ENCODE measurements at regions not wholly inside any gene's neighbourhood (a gene's known extent, or its start where the extent isn't known, plus 50 kb on each side); places are given as distances from the start of the nearest gene placed in this dataset.
"Not testable (repeated sequence)": the region's sequence is repeated elsewhere in the genome, so short reads cannot be mapped to it uniquely, and the experiment has no call there.

GRCh38 chr2:111470924-111471323, 350.2 kb downstream of the BCL2L11 start:
- H3K27me3 ChIP-seq (replicated peaks in 1 of 4; ENCODE audit: control extremely low read depth in 1 of 4, control insufficient read depth in 3 of 4, insufficient read depth in 4 of 4, low read length in 3 of 4); ATAC-seq (ENCODE audit: low read depth); H4K20me1 ChIP-seq (ENCODE audit: control insufficient read depth, insufficient read depth, low read length, poor library complexity, severe bottlenecking); H3K4me1 Mint-ChIP-seq; H3K9me3 Mint-ChIP-seq (ENCODE audit: insufficient read depth); H3K4me3 ChIP-seq (ENCODE audit: control extremely low read depth in 1 of 5, extremely low read depth in 1 of 5, insufficient read depth in 1 of 5, low read depth in 2 of 5, low read length in 4 of 5); H3K27me3 Mint-ChIP-seq; H3K9ac ChIP-seq (ENCODE audit: low read length); H3K79me2 ChIP-seq (ENCODE audit: control insufficient read depth, insufficient read depth, low read length); H3K4me1 ChIP-seq (ENCODE audit: control insufficient read depth in 2 of 2, insufficient read depth in 2 of 2, low read length in 2 of 2); H2AFZ ChIP-seq (ENCODE audit: insufficient read depth, low read depth, low read length, poor library complexity, severe bottlenecking); DNase-seq; CTCF ChIA-PET; intact Hi-C loops (cut with micrococcal nuclease); H3K27ac ChIP-seq (ENCODE audit: low read length in 2 of 2); H3K27ac Mint-ChIP-seq; POLR2A ChIA-PET; H3K4me3 Mint-ChIP-seq; H3K36me3 ChIP-seq (replicated peaks in 1 of 2; ENCODE audit: control extremely low read depth in 1 of 2, control insufficient read depth in 1 of 2, extremely low read depth in 1 of 2, insufficient read depth in 2 of 2, low read length in 1 of 2); H3K4me2 ChIP-seq (replicated peaks; ENCODE audit: low read depth, low read length, poor library complexity, severe bottlenecking); H3K9me3 ChIP-seq (ENCODE audit: control extremely low read depth in 1 of 3, control insufficient read depth in 2 of 3, insufficient read depth in 1 of 3, low read length in 2 of 3): not testable (repeated sequence)
- no CpG with 5 or more reads among the region's 2 CpGs for WGBS (ENCODE audit: insufficient coverage)

GRCh38 chr2:111471791-111472530, 351.2 kb downstream of the BCL2L11 start:
- H3K4me1 Mint-ChIP-seq, CTCF ChIA-PET: not testable (repeated sequence)

GRCh38 chr2:111472844-111473403, 352.2 kb downstream of the BCL2L11 start:
- H3K4me3 ChIP-seq (ENCODE audit: control extremely low read depth in 1 of 5, extremely low read depth in 1 of 5, insufficient read depth in 1 of 5, low read depth in 2 of 5, low read length in 4 of 5); H3K27me3 Mint-ChIP-seq; H3K27ac Mint-ChIP-seq; H3K27ac ChIP-seq (ENCODE audit: low read length in 2 of 2); H3K36me3 ChIP-seq (replicated peaks in 1 of 2; ENCODE audit: control extremely low read depth in 1 of 2, control insufficient read depth in 1 of 2, extremely low read depth in 1 of 2, insufficient read depth in 2 of 2, low read length in 1 of 2); H4K20me1 ChIP-seq (ENCODE audit: control insufficient read depth, insufficient read depth, low read length, poor library complexity, severe bottlenecking); H3K4me1 Mint-ChIP-seq; CTCF ChIA-PET; H3K4me2 ChIP-seq (replicated peaks; ENCODE audit: low read depth, low read length, poor library complexity, severe bottlenecking); intact Hi-C loops (cut with micrococcal nuclease); H3K9ac ChIP-seq (ENCODE audit: low read length); H3K27me3 ChIP-seq (replicated peaks in 1 of 4; ENCODE audit: control extremely low read depth in 1 of 4, control insufficient read depth in 3 of 4, insufficient read depth in 4 of 4, low read length in 3 of 4); H2AFZ ChIP-seq (ENCODE audit: insufficient read depth, low read depth, low read length, poor library complexity, severe bottlenecking); H3K4me1 ChIP-seq (ENCODE audit: control insufficient read depth in 2 of 2, insufficient read depth in 2 of 2, low read length in 2 of 2); H3K79me2 ChIP-seq (ENCODE audit: control insufficient read depth, insufficient read depth, low read length); H3K4me3 Mint-ChIP-seq; DNase-seq; H3K9me3 Mint-ChIP-seq (ENCODE audit: insufficient read depth); H3K9me3 ChIP-seq (ENCODE audit: control extremely low read depth in 1 of 3, control insufficient read depth in 2 of 3, insufficient read depth in 1 of 3, low read length in 2 of 3): not testable (repeated sequence)
- ATAC-seq (ENCODE audit: low read depth) = peak; percentile 35
- POLR2A ChIA-PET = interaction anchor here (0.7 kb wide), 1 partner anchor 30 kb away, joined by 4 read pairs; no protein-coding TSS in a partner anchor
- WGBS (ENCODE audit: insufficient coverage) = 90% methylated on average over 3 of the region's 7 CpGs

More at GRCh38 chr2:111471791-111472530, 351.2 kb downstream of the BCL2L11 start:
- H3K4me3 ChIP-seq (ENCODE audit: control extremely low read depth in 1 of 5, extremely low read depth in 1 of 5, insufficient read depth in 1 of 5, low read depth in 2 of 5, low read length in 4 of 5); DNase-seq; intact Hi-C loops (cut with micrococcal nuclease); H3K27me3 Mint-ChIP-seq; H3K27ac Mint-ChIP-seq; H4K20me1 ChIP-seq (ENCODE audit: control insufficient read depth, insufficient read depth, low read length, poor library complexity, severe bottlenecking); H3K4me1 ChIP-seq (ENCODE audit: control insufficient read depth in 2 of 2, insufficient read depth in 2 of 2, low read length in 2 of 2); H3K27me3 ChIP-seq (replicated peaks in 1 of 4; ENCODE audit: control extremely low read depth in 1 of 4, control insufficient read depth in 3 of 4, insufficient read depth in 4 of 4, low read length in 3 of 4); ATAC-seq (ENCODE audit: low read depth); H2AFZ ChIP-seq (ENCODE audit: insufficient read depth, low read depth, low read length, poor library complexity, severe bottlenecking); H3K9ac ChIP-seq (ENCODE audit: low read length); POLR2A ChIA-PET; H3K79me2 ChIP-seq (ENCODE audit: control insufficient read depth, insufficient read depth, low read length); H3K9me3 ChIP-seq (ENCODE audit: control extremely low read depth in 1 of 3, control insufficient read depth in 2 of 3, insufficient read depth in 1 of 3, low read length in 2 of 3); H3K4me3 Mint-ChIP-seq; H3K9me3 Mint-ChIP-seq (ENCODE audit: insufficient read depth); H3K4me2 ChIP-seq (replicated peaks; ENCODE audit: low read depth, low read length, poor library complexity, severe bottlenecking); H3K27ac ChIP-seq (ENCODE audit: low read length in 2 of 2); H3K36me3 ChIP-seq (replicated peaks in 1 of 2; ENCODE audit: control extremely low read depth in 1 of 2, control insufficient read depth in 1 of 2, extremely low read depth in 1 of 2, insufficient read depth in 2 of 2, low read length in 1 of 2): not testable (repeated sequence)
- no CpG with 5 or more reads among the region's 9 CpGs for WGBS (ENCODE audit: insufficient coverage)

- WGBS (ENCODE audit: insufficient coverage) = no CpG with 5 or more reads among the region's 3 CpGs
- H3K36me3 ChIP-seq (replicated peaks in 1 of 2; ENCODE audit: control extremely low read depth in 1 of 2, control insufficient read depth in 1 of 2, extremely low read depth in 1 of 2, insufficient read depth in 2 of 2, low read length in 1 of 2); H3K9me3 Mint-ChIP-seq (ENCODE audit: insufficient read depth); H3K9me3 ChIP-seq (ENCODE audit: control extremely low read depth in 1 of 3, control insufficient read depth in 2 of 3, insufficient read depth in 1 of 3, low read length in 2 of 3); H3K27ac ChIP-seq (ENCODE audit: low read length in 2 of 2); H3K4me3 Mint-ChIP-seq; ATAC-seq (ENCODE audit: low read depth); H3K4me1 Mint-ChIP-seq; H3K4me1 ChIP-seq (ENCODE audit: control insufficient read depth in 2 of 2, insufficient read depth in 2 of 2, low read length in 2 of 2); H3K27me3 ChIP-seq (replicated peaks in 1 of 4; ENCODE audit: control extremely low read depth in 1 of 4, control insufficient read depth in 3 of 4, insufficient read depth in 4 of 4, low read length in 3 of 4); H3K4me3 ChIP-seq (ENCODE audit: control extremely low read depth in 1 of 5, extremely low read depth in 1 of 5, insufficient read depth in 1 of 5, low read depth in 2 of 5, low read length in 4 of 5); H2AFZ ChIP-seq (ENCODE audit: insufficient read depth, low read depth, low read length, poor library complexity, severe bottlenecking); H4K20me1 ChIP-seq (ENCODE audit: control insufficient read depth, insufficient read depth, low read length, poor library complexity, severe bottlenecking); CTCF ChIA-PET; H3K9ac ChIP-seq (ENCODE audit: low read length); intact Hi-C loops (cut with micrococcal nuclease); H3K4me2 ChIP-seq (replicated peaks; ENCODE audit: low read depth, low read length, poor library complexity, severe bottlenecking); H3K79me2 ChIP-seq (ENCODE audit: control insufficient read depth, insufficient read depth, low read length); H3K27ac Mint-ChIP-seq; H3K27me3 Mint-ChIP-seq; DNase-seq: not testable (repeated sequence)
- POLR2A ChIA-PET = interaction anchor here (0.7 kb wide), 1 partner anchor 30 kb away, joined by 4 read pairs; no protein-coding TSS in a partner anchor
These were observed 352.8 kb downstream of the BCL2L11 start for GRCh38 chr2:111473522-111473921.
